LNCaP clone FGC (cell line): ENCODE measurements at regions not wholly inside any gene's neighbourhood (a gene's known extent, or its start where the extent isn't known, plus 50 kb on each side); places are given as distances from the start of the nearest gene placed in this dataset.

Source experiments
- DNase-seq: peaks from one replicate; pipeline ENCODE4 v3.0.0-alpha.2; 2011; ENCODE audit warnings: low read depth
- H3K4me3 ChIP-seq: 2 replicates; pipeline ENCODE4 v1.5.1; 2011; ENCODE audit warnings: mild to moderate bottlenecking, low read depth, low read length, control low read depth
- TF ChIP-seq, protein P1 (sequence below): IDR thresholded peaks from 2 replicates; pipeline ENCODE4 v1.5.1; 2012; ENCODE audit warnings: mild to moderate bottlenecking; ENCODE audit not compliant: control insufficient read depth, insufficient read depth; ENCODE audit errors: extremely low read depth

GRCh38 chr18:64713284-64713683 is 564.4 kb upstream of the LINC00305 start:
- TF ChIP-seq, protein P1, sequence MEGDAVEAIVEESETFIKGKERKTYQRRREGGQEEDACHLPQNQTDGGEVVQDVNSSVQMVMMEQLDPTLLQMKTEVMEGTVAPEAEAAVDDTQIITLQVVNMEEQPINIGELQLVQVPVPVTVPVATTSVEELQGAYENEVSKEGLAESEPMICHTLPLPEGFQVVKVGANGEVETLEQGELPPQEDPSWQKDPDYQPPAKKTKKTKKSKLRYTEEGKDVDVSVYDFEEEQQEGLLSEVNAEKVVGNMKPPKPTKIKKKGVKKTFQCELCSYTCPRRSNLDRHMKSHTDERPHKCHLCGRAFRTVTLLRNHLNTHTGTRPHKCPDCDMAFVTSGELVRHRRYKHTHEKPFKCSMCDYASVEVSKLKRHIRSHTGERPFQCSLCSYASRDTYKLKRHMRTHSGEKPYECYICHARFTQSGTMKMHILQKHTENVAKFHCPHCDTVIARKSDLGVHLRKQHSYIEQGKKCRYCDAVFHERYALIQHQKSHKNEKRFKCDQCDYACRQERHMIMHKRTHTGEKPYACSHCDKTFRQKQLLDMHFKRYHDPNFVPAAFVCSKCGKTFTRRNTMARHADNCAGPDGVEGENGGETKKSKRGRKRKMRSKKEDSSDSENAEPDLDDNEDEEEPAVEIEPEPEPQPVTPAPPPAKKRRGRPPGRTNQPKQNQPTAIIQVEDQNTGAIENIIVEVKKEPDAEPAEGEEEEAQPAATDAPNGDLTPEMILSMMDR: no peak
- no peak for DNase-seq

DNA sequence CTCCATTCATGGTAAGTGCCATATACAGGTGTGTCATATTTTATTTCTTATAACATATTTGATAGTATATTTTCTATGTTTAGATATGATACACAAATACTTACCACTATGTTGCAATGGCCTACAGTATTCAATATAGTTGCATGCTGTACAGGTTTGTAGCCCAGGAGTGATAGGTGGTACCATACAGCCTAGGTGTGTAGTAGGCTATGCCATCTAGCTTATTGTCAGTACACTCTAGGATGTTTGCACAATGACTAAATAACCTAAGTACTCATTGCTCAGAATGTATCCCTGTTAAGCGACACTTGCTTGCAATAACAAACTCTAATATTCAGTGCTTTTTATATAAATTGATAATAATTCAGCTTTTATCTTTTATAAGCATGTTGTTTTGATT is 563.1 kb upstream of the LINC00305 start:
- H3K4me3 ChIP-seq: no peak overlapping the region
- DNase-seq: no peak
- TF ChIP-seq, protein P1: no peak

More at GRCh38 chr18:64713284-64713683, 564.4 kb upstream of the LINC00305 start:
- no peak overlapping the region for H3K4me3 ChIP-seq

DNA sequence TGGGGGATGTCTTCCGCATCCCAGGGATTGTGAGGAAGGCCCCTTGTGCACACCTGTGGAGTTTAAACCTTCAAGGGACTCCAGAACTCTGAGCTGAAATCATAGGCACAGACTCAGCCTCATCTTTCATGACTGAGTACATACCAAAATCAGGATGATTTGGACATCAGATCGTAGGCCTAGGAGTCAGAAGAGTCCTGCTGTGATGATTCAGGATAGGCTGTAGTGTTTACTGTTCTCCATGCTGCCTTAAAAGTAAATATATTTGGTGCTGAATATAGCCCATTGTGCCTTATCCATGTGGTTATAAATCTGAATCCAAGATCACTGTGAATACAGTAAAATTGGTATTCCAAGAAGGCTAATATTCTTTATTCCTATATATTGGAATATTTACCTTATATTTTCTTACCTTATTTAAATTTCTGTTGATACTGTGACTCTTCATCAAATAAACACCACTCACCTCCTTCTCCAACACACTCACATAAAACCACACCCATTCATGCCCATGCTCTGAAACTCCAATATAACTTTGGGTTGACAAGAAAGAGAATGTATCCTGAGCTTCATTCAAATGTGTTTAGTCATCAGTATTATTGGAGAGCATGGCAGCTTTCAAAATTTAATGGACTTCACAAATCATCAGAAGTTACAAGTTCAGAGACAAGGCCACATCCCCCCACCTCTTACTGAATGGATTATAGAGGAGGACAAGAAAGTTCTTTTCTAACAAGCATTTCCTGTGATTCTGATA is 561.4 kb upstream of the LINC00305 start:
- DNase-seq: no peak
- TF ChIP-seq, protein P1: no peak
- H3K4me3 ChIP-seq: no peak overlapping the region

DNA sequence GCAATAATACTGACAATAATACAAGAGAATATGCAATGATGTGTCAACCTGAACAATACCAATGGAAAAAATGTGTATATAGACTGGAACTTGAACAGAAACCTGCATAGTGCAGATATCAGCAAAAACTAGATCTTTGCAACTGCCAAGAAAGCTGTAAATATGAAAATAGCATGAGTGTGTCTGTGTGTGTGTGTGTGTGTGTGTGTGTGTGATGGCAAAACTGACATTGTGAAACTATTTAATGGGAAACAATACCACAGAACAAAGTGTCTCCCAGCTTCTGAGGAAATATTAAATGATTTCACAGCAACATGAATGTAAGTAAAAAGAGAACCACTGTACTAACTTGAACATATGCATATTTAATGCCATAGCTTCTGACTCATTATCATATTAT is 558.2 kb upstream of the LINC00305 start:
- DNase-seq: no peak
- H3K4me3 ChIP-seq: no peak overlapping the region
- TF ChIP-seq, protein P1: no peak

DNA sequence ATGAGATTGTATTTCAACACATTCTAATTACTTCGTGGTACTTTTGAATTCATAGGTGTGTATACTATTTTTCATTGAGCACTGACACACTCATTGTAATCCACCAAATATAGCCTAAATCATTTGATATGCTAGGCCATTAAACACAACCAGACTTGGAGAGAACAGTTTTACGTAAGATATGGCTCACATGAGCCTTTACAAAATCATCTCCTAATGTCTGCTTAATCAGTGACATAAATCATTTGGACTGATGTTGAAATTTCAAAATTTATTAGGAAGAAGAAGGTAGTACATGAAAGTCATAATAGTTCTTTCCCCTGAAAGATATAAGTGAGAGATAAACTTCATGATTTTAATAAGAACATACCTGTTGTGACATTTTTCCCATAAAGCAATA is 550.2 kb upstream of the LINC00305 start:
- TF ChIP-seq, protein P1: no peak
- no peak overlapping the region for H3K4me3 ChIP-seq
- no peak for DNase-seq

- no peak overlapping the region for H3K4me3 ChIP-seq
- DNase-seq: no peak
- TF ChIP-seq, protein P1: no peak
Observed at GRCh38 chr18:64695851-64696553, 547.1 kb upstream of the LINC00305 start.
